Activated CD4-positive, alpha-beta T cell treated with anti-CD3 and anti-CD28 coated beads, Interleukin-2, amount 50 U/mL, for 24 hours (primary cell): ENCODE measurements at regions not wholly inside any gene's neighbourhood (a gene's known extent, or its start where the extent isn't known, plus 50 kb on each side); places are given as distances from the start of the nearest gene placed in this dataset.

Source experiments
- DNase-seq, 2 donors: peaks; one replicate each; pipeline ENCODE4 v3.0.0-alpha.2; 2020; ENCODE audit warnings: low read depth in 1 of 2, low spot score in 1 of 2

DNA sequence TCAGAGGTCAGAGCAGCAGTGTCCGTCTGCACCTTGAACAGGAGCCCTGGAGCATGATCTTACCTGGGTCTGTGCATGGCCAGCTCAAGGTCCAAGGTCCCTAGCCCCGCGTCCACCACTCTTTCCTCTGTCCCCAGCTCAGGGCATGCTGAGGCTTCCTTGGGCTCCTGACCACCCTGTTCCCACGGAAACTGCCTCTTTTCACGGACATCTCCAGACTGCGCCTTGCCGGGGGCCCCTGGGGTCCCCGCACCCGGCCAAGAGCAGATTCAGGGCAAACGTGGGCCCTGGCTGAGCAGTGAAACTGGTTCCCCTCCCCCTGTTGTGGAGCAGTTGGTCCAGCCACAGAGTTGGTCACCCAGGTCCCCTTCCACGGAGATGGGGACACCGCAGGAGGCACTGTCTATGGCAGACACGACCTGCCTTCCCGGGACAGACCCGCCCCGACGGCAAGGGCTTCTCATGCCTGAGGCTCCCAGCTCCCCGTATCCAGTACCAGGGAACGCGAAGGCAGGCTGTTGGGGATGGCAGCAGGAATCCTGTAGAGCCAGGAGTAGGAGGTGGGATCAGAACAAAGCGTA, 217.4 kb upstream of the PPP2R2D start:
- no peak for DNase-seq

DNA sequence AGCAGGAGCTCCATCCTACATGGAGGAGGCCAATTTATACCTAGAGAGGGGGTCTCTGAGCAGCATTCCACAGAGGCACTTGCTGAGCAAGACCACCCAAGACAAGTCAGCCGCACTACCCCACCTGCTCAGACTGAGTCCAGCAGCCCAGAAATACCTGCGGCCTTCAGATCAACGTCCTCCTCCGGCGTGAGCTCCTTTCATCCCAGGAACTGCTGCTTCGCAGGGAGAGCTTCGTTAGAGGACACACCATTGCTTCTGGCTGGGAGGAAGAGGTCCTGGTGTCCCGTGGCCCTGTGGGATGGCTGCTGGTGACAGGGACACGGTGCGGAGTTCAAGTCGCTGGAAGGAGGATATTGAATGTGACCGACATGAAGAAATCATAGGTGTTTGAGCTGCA, 216.9 kb upstream of the PPP2R2D start:
- no peak for DNase-seq

DNA sequence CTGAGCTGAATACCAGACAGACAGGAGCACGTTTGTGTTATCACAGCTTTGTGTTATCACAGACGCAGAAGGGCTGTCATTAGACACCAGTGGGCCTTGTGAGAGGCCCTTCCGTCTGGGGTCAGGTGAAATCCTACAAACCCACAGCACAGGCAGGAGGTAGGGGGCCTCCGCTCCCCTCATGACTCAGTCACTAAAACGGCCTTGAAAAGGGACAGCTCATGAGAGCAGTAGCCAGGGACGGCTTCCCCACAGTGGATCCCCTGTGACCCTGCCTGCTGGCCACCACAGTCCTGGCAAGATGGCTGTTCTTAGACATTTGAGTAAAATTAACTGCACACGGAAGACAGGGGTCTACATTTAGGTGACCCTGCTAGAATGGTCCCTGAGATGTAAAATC, 215.8 kb upstream of the PPP2R2D start:
- DNase-seq: no peak

- no peak for DNase-seq
These were observed 215.2 kb upstream of the PPP2R2D start for GRCh38 chr10:131685576-131685975.

DNA sequence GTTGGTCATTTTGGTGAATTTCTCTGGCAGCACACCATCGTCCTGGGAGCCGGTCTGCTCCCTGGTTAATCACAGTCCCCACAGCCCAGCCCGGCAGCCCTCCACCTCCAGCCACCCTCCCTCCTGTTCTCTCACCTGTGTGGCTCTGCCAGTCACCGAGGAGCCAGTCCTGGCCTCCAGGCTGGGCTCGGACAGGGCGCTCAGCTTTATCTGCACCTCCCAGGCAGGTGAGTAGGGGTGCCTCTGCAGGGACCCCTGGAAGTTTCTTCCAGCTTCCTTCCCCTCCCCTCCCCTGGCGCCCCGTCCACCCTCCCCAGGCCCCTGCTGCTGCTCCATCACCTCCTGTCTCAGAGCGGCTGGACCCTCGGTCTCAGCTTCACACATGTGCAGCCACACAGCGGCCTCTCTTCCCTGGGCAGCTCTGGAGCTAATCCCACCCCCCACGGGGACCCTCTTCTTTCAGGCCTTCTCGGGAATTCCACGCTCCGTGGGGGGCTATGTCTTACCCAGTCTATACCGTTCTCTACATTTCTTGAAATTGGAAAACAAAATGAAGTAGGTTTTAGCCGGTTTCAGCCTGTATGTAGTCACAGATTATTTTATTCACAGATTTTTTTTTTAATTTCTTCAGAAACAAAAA, 213.9 kb upstream of the PPP2R2D start:
- no peak for DNase-seq

- DNase-seq: no peak
These were observed 212.5 kb upstream of the PPP2R2D start for GRCh38 chr10:131688304-131688703.

DNA sequence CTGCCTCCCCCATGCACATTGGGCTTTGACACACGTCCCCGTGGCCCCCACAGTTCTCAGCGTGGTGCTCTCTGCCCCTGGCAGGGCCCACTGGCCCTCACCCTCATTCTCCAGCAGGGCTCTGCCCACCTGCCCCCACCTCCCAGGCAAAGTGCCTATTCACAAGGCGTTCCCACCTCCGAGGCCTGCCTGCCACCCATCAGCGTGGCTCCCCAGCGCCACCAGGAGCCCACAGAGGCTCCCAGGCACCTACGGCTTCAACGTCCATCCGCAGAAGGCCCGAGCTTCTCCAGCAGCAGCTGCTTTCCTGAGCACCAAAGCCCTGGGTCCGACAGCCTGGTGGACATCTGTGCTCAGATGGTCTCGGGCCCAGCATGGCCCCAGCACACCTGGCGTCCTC, 211.8 kb upstream of the PPP2R2D start:
- no peak for DNase-seq

DNA sequence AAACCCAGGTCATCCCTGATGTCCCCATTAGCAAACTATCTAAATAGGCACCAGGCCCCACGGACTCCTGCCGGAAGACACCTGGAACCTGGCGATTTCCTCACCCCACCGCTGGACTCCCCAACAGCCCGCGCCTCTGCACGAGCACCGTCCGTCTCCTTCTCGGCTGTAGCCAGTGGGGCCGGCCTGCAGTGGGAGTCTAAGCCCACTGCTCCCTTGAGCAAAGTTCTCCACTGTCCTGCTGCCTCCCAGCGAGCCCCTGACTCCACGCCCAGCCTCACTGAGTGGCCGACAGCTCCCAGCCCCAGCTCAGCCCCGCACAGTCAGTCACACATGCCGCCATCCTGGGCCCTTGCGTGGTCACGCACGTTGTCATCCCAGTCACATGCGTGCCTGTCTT, 211.3 kb upstream of the PPP2R2D start:
- DNase-seq: no peak

- no peak for DNase-seq
These were observed 210.7 kb upstream of the PPP2R2D start for GRCh38 chr10:131689954-131690757.

DNA sequence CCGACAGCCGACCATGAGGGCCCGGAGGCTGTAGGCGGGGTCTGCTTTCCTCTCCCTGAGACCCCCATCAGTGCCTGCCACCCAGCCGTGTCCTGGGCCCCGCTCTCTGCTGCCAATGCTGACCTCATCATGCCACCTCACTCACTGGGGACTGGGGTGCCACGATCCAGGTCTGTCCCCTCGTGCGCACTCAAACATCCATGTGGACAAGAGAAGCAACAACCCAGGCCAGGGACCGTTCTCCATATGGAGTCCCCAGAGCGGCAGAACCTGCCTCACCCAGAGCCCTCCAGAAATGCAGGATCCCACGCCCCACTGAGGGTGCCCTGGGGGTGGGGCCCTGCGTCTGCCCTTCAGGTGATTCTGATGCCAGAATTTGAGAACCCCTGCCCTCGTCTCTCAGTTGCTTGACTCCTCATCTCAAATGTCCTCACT, 210.0 kb upstream of the PPP2R2D start:
- no peak for DNase-seq

DNA sequence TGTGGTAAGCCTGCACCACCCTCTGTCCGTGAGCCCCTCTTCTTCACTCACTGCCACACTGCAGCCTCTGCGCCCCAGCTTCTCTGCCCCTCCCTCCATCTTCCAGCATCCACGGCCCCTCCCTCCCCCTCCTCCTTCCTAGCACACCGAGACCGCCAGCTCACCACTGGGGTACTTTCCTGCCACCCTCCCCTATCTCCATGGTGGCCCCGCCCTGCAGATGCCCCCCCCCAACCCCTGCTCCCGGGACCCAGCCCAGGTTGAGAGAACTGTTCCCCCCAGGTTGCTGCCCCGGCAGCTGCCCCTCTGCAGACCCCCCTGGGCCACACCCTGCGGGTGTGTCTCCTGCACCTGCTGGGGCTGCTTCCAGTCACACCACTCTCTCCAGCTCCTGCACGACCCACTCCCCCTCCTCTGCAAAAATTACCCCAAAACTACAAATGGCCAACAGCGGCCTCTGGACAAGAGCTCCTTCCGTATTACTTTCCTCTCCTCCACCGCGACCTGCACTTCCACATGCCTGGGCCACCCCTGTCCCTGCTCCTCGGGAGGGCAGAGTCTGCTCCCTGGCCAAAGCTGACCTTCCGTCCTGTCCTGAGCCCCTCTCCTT, 209.2 kb upstream of the PPP2R2D start:
- no peak for DNase-seq

- no peak for DNase-seq
These were observed 208.6 kb upstream of the PPP2R2D start for GRCh38 chr10:131692176-131692575.

GRCh38 chr10:131692686-131693334, 208.0 kb upstream of the PPP2R2D start:
- no peak for DNase-seq

GRCh38 chr10:131693766-131694165, 207.0 kb upstream of the PPP2R2D start:
- DNase-seq: no peak

- DNase-seq: no peak
These were observed 206.5 kb upstream of the PPP2R2D start for GRCh38 chr10:131694168-131694780.

- no peak for DNase-seq
These were observed 205.9 kb upstream of the PPP2R2D start for GRCh38 chr10:131694781-131695495.

- no peak for DNase-seq
These were observed 205.2 kb upstream of the PPP2R2D start for GRCh38 chr10:131695496-131696165.

DNA sequence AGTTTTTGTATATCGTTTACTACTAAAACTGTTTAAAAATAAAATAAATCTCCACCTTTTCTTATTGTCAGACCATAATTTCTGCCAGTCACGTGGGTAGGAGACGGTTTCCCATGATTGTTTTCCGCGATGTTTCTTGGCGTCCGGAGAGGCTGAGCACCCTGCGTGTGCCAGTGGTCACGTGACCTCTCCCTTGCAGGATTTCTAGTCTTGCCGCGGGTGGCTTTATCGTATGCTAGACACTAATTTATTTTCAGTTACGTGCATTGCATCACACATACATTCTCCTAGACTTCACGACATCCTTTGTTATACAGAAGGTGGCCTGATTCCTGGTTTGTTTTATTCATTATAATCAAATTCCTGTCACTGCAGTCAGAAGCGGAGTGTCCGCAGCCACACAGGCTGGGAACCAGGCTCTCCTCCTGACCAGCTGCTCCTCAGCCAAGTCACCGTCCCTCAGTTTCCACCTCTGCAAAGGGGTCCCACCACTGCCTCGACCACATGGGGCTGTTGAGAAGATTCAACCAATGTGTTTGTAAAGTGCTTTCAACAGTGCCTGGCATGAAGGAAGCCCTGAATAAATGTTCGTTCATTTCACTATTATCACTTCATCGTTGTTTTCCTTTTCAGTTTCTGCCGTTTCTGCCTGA, 203.2 kb upstream of the PPP2R2D start:
- DNase-seq: no peak

- DNase-seq: no peak
These were observed 202.6 kb upstream of the PPP2R2D start for GRCh38 chr10:131698232-131698631.
